Karpas-422 (cell line): ENCODE measurements at regions not wholly inside any gene's neighbourhood (a gene's known extent, or its start where the extent isn't known, plus 50 kb on each side); places are given as distances from the start of the nearest gene placed in this dataset.

Experiments
- DNase-seq: peaks from one replicate; pipeline ENCODE4 v3.0.0-alpha.2; 2015
- H2AFZ ChIP-seq: fragments of 200-600 bp; sonication (generic); 2 replicates; pipeline ENCODE4 v1.6.1; 2014; ENCODE audit warnings: antibody characterized with exemption, low read length, mixed read lengths
- H3K27ac ChIP-seq: fragments of 200-600 bp; sonication (generic); 2 replicates; pipeline ENCODE4 v1.5.1; 2014; ENCODE audit warnings: mild to moderate bottlenecking, low read length, moderate library complexity
- H3K27me3 ChIP-seq: fragments of 200-600 bp; sonication (generic); 2 replicates; pipeline ENCODE4 v1.6.1; 2014; ENCODE audit warnings: low read length, mixed read lengths
- H3K36me3 ChIP-seq: fragments of 200-600 bp; sonication (generic); 2 replicates; pipeline ENCODE4 v1.6.1; 2014; ENCODE audit warnings: low read length, mixed read lengths; ENCODE audit not compliant: insufficient read depth
- H3K4me1 ChIP-seq: fragments of 200-600 bp; sonication (generic); 2 replicates; pipeline ENCODE4 v1.6.1; 2014; ENCODE audit warnings: mild to moderate bottlenecking, low read length, mixed read lengths
- H3K4me2 ChIP-seq: fragments of 200-600 bp; sonication (generic); 2 replicates; pipeline ENCODE4 v1.6.1; 2014; ENCODE audit warnings: low read length, low read depth, mild to moderate bottlenecking; ENCODE audit not compliant: poor library complexity, severe bottlenecking
- H3K4me3 ChIP-seq: fragments of 200-600 bp; sonication (generic); 2 replicates; pipeline ENCODE4 v1.5.1; 2014; ENCODE audit warnings: mild to moderate bottlenecking, antibody characterized with exemption, low read length, mixed read lengths
- H3K79me2 ChIP-seq: fragments of 200-600 bp; sonication (generic); 2 replicates; pipeline ENCODE4 v1.6.1; 2014; ENCODE audit warnings: mild to moderate bottlenecking, low read length, mixed read lengths
- H3K9ac ChIP-seq: fragments of 200-600 bp; sonication (generic); 2 replicates; pipeline ENCODE4 v1.6.0; 2014; ENCODE audit warnings: low read length
- H3K9me2 ChIP-seq: fragments of 200-600 bp; sonication (generic), shearing (Covaris generic); replicated peaks from 2 replicates; pipeline ENCODE4 v1.6.0; 2014; ENCODE audit warnings: mild to moderate bottlenecking, low read length, moderate library complexity; ENCODE audit not compliant: insufficient read depth
- H3K9me3 ChIP-seq: fragments of 300-700, 200-600 bp; sonication (generic); 2 replicates; pipeline ENCODE4 v1.6.1; 2014; ENCODE audit warnings: low read length, mixed read lengths
- H4K20me1 ChIP-seq: fragments of 200-600 bp; sonication (generic); 2 replicates; pipeline ENCODE4 v1.6.1; 2014; ENCODE audit warnings: mild to moderate bottlenecking, antibody characterized with exemption, low read length, low read depth; ENCODE audit not compliant: insufficient read depth

DNA sequence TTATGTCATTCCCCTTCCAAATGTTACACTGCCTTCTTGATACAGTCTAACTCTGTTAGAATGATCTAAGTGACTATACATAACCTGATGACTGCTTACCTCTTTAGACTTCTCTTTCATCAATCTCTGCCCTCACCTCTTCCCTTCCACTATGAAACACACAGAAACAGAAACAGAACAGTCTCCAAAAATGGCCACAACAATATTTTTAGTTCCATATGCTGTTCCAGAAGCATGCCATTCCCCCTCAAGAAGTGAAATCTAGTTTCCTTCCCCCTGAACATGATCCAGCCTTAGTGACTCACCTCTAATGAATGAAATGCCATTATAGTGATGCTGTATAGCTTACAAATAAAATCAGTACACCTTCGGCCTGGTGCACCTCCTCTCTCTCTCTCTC is 229.3 kb upstream of the TENT5A start:
- H3K9ac ChIP-seq, result no peak overlapping the region

DNA sequence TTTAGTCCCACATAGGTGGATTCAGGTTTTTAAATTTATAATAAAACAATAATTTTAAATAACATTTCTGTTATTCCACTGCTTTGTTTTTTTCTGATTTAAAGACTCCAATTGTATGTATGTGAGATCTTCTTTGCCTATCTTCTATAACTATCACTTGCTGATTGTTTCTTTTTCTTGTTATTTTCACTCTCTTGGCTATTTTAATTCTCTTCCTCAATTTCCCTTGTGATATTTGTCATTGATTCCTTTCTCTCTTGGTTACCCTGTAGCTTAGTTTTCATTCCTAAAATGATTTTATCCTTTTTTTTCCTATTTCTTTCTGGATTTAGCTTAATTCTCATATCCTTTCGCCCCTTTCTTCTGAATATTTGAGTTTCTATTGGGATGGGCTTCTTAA is 227.3 kb upstream of the TENT5A start:
- Histone ChIP-seq H3K79me2 (no peaks in the 10 kb centered on the region), H3K9me3 (no peaks in the 10 kb centered on the region), H3K9ac (no peak overlapping the region), H3K4me3 (no peak overlapping the region), H3K4me2 (no peak overlapping the region), H3K9me2 (no peaks in the 10 kb centered on the region), H4K20me1 (no peaks in the 10 kb centered on the region), H2AFZ (no peak overlapping the region), H3K27ac (no peak overlapping the region), H3K27me3 (no peaks in the 10 kb centered on the region), H3K36me3 (no peaks in the 10 kb centered on the region), H3K4me1 (peaks cover 5% of the 10 kb centered on the region)
- DNase-seq, result no peak

More for the DNA sequence above, 229.3 kb upstream of the TENT5A start:
- Histone ChIP-seq H3K4me1 (peaks cover 7% of the 10 kb centered on the region), H4K20me1 (no peaks in the 10 kb centered on the region), H3K9me3 (no peaks in the 10 kb centered on the region), H2AFZ (no peak overlapping the region), H3K4me2 (no peak overlapping the region), H3K36me3 (no peaks in the 10 kb centered on the region), H3K79me2 (no peaks in the 10 kb centered on the region), H3K27ac (no peak overlapping the region), H3K27me3 (0 out of 2 replicates have a peak, but pooled peaks cover 2% of the 10 kb centered on the region), H3K4me3 (no peak overlapping the region), H3K9me2 (no peaks in the 10 kb centered on the region)
- no peak for DNase-seq

DNA sequence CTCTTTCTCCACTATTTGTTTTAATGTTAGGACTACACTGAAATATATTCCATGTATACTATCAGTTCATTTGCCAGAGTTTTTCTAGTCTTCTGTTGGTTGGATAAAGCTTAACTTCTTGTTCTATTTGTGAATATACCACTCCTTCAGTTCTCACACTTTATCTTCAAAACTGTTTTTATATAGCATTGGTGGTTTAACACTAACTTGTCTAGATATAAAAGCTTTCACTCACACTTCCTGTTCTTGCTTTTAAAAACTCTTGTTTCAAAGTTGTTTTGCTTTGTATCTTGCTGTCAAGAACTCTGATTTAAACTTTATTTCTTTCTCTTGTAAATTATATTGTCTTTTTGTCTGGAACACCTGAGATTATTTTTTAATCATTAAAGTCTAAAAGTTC is 226.8 kb upstream of the TENT5A start:
- Histone ChIP-seq H3K9ac (no peak overlapping the region), H3K4me2 (no peak overlapping the region), H3K4me1 (peaks cover 1% of the 10 kb centered on the region; the same call in 1 of the 2 replicates), H3K27ac (no peak overlapping the region), H4K20me1 (no peaks in the 10 kb centered on the region), H3K4me3 (no peak overlapping the region), H3K9me2 (no peaks in the 10 kb centered on the region), H3K27me3 (no peaks in the 10 kb centered on the region), H2AFZ (no peak overlapping the region), H3K36me3 (no peaks in the 10 kb centered on the region), H3K9me3 (no peaks in the 10 kb centered on the region), H3K79me2 (no peaks in the 10 kb centered on the region)
- no peak for DNase-seq

DNA sequence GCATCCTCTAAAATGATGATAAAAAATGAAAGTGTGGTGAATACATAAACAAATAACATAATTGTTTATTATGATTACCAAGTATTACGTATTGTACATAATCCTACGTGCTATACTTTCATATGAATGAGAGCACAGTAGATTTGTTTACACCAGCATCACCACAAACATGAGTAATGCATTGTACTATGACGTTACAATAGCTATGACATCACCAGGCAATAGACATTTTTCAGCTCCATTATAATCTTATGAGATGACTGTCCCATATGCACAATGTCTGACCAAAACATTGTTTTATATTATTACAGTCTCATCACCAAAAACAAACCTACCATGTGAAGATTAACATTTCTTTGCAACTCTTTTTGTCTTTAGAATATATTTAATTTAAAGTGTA is 225.7 kb upstream of the TENT5A start:
- no peak for DNase-seq
- Histone ChIP-seq H3K4me3 (no peak overlapping the region), H3K4me2 (no peak overlapping the region), H3K27ac (no peak overlapping the region), H3K9me3 (no peaks in the 10 kb centered on the region), H3K27me3 (no peaks in the 10 kb centered on the region), H4K20me1 (no peaks in the 10 kb centered on the region), H3K9ac (no peak overlapping the region), H3K9me2 (no peaks in the 10 kb centered on the region), H3K36me3 (no peaks in the 10 kb centered on the region), H2AFZ (no peak overlapping the region), H3K4me1 (no peaks in the 10 kb centered on the region), H3K79me2 (no peaks in the 10 kb centered on the region)

DNA sequence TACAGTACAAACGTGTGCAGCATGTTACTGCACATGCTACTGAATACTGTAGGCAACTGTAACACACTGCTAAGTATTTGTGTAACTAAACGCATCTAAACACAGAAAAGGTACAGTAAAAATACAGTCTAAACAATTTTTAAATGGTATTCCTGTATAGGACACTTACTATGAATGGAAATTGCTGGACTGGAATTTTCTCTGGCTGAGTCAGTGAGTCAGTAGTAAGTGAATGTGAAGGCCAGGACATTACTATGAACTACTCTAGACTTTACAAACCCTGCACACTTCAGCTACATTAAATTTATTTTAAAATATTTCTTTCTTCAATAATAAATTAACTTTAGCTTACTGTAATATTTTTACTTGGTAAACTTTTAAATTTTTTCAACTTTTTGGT is 225.0 kb upstream of the TENT5A start:
- Histone ChIP-seq H3K79me2 (no peaks in the 10 kb centered on the region), H3K36me3 (no peaks in the 10 kb centered on the region)

DNA sequence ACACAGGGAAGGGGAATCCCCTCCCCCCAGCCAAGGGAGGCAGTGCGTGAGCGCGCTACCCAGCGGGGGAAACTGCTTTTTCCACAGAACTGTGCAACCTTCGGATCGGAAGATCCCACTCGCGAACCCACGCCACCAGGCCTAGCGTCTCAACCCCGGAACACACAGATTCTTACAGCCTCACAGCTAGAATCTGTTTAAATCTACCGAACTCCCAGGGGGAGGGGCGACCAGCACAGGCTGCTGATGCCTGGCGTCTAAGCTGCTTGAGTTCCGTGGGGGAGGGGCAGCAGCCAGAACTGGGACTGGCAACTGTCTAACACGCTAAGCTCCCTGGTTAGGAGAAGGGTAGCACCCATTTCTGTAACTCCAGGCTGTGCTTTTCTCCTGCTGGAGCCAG is 217.3 kb upstream of the TENT5A start:
- Histone ChIP-seq H3K4me2 (no peak overlapping the region), H3K4me1 (no peaks in the 10 kb centered on the region), H3K9me2 (no peaks in the 10 kb centered on the region), H3K9ac (no peak overlapping the region), H3K79me2 (no peaks in the 10 kb centered on the region), H3K9me3 (no peaks in the 10 kb centered on the region), H4K20me1 (no peaks in the 10 kb centered on the region), H3K27ac (no peak overlapping the region), H3K4me3 (no peak overlapping the region), H2AFZ (no peak overlapping the region), H3K27me3 (no peaks in the 10 kb centered on the region), H3K36me3 (no peaks in the 10 kb centered on the region)
- DNase-seq, result no peak

More for the DNA sequence above, 225.0 kb upstream of the TENT5A start:
- no peak overlapping the region for H3K4me3 ChIP-seq
- no peak overlapping the region for H3K4me2 ChIP-seq
- H3K27ac ChIP-seq, result no peak overlapping the region
- H3K9me3 ChIP-seq, result no peaks in the 10 kb centered on the region
- no peak overlapping the region for H3K9ac ChIP-seq
- no peaks in the 10 kb centered on the region for H3K9me2 ChIP-seq
- no peaks in the 10 kb centered on the region for H4K20me1 ChIP-seq
- no peak overlapping the region for H2AFZ ChIP-seq
- no peaks in the 10 kb centered on the region for H3K4me1 ChIP-seq
- no peak for DNase-seq
- no peaks in the 10 kb centered on the region for H3K27me3 ChIP-seq

DNA sequence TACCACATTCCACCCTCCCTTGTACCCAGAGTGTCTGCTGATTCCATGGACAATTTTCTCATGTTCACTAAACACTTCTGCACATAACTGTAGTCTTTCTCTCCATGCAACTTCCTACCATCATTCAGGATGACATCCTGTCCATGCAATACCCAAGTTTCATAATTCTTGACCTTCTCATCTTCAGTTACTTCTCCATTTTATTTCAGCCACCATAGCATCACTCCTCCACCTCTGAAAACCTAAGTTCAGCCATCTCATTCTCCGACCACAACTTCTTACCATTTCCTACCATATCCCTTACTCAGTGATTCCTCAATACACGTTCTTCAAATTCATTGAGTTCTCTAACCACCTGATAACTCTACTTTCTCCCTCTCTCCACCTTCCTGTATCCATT is 216.5 kb upstream of the TENT5A start:
- H3K79me2 ChIP-seq, result no peaks in the 10 kb centered on the region
- H3K4me1 ChIP-seq, result no peaks in the 10 kb centered on the region
- H3K27ac ChIP-seq, result no peak overlapping the region
- no peak overlapping the region for H2AFZ ChIP-seq
- no peak for DNase-seq
- H3K4me3 ChIP-seq, result no peak overlapping the region
- no peaks in the 10 kb centered on the region for H3K36me3 ChIP-seq
- H3K27me3 ChIP-seq, result no peaks in the 10 kb centered on the region
- H3K4me2 ChIP-seq, result no peak overlapping the region
- H4K20me1 ChIP-seq, result no peaks in the 10 kb centered on the region
- H3K9me2 ChIP-seq, result no peaks in the 10 kb centered on the region
- no peaks in the 10 kb centered on the region for H3K9me3 ChIP-seq
- H3K9ac ChIP-seq, result no peak overlapping the region

DNA sequence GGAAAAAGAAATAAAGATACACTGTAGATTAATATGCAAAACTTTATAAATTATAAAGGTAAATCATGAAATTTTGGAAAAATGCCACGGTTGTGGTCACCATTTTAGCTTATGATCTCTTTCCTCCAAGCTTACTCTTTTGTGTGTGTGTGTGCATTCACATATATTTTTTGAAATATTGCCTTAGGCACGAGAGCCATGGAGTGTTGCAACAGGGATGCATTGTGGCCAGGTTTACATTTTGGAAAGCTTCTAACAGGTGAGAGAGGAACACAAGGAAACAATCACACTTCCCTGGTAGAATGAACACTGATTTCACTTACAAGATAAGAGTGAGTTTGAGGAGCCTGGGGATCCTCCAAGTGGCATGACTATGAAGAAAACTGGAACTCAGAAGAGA is 214.5 kb upstream of the TENT5A start:
- Histone ChIP-seq H3K9me2 (no peaks in the 10 kb centered on the region), H3K9me3 (no peaks in the 10 kb centered on the region), H3K4me3 (no peak overlapping the region), H3K4me1 (no peaks in the 10 kb centered on the region), H3K79me2 (no peaks in the 10 kb centered on the region), H3K27me3 (no peaks in the 10 kb centered on the region), H4K20me1 (no peaks in the 10 kb centered on the region), H2AFZ (no peak overlapping the region), H3K9ac (no peak overlapping the region), H3K27ac (no peak overlapping the region), H3K36me3 (no peaks in the 10 kb centered on the region), H3K4me2 (no peak overlapping the region)
- DNase-seq, result no peak

DNA sequence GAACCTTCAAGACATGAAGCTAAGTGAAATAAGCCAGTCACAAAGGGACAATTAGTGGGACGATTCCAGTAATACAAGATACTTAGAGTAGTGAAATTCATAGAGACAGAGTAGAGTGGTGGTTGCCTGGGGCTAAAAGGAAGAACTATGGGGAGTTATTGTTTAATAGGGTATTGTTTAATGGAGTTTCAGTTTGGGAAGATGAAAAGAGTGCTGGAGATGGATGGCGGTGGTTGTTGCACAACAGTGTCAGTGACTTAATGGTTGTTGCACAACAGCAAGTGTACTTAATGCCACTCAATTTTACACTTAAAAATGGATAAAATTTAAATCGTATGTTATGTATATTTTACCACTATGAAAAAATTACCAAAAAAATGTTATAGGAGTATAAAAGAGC is 209.7 kb upstream of the TENT5A start:
- no peak overlapping the region for H3K9ac ChIP-seq
- no peaks in the 10 kb centered on the region for H3K36me3 ChIP-seq
- H4K20me1 ChIP-seq, result no peaks in the 10 kb centered on the region
- DNase-seq, result no peak
- no peaks in the 10 kb centered on the region for H3K9me2 ChIP-seq
- H3K27me3 ChIP-seq, result no peaks in the 10 kb centered on the region
- H3K4me3 ChIP-seq, result no peak overlapping the region
- no peak overlapping the region for H3K27ac ChIP-seq
- no peaks in the 10 kb centered on the region for H3K79me2 ChIP-seq
- H3K4me2 ChIP-seq, result no peak overlapping the region
- H3K4me1 ChIP-seq, result no peaks in the 10 kb centered on the region
- no peak overlapping the region for H2AFZ ChIP-seq
- no peaks in the 10 kb centered on the region for H3K9me3 ChIP-seq
